Central memory CD8-positive, alpha-beta T cell (primary cell): ENCODE measurements at regions not wholly inside any gene's neighbourhood (a gene's known extent, or its start where the extent isn't known, plus 50 kb on each side); places are given as distances from the start of the nearest gene placed in this dataset.

Experiments
- ATAC-seq: fragments of 150-1000 bp; cut with Tn5 transposase; replicated peaks from 2 replicates; pipeline ENCODE4 v1.10.0; 2022; ENCODE audit warnings: mild to moderate bottlenecking, moderate FRiP score, moderate number of reproducible peaks; ENCODE audit not compliant: poor library complexity, severe bottlenecking; ENCODE audit errors: extremely low read depth
- DNase-seq, 2 donors: peaks; one replicate each; pipeline ENCODE4 v3.0.0; 2021; ENCODE audit warnings: low spot score in 2 of 2
- H3K27ac Mint-ChIP-seq: one replicate; pipeline ENCODE4 v1.8.0; 2022; ENCODE audit warnings: low read depth, mild to moderate bottlenecking, moderate library complexity, mixed read lengths
- H3K27me3 Mint-ChIP-seq: one replicate; pipeline ENCODE4 v1.8.0; 2022; ENCODE audit warnings: mixed read lengths
- H3K36me3 Mint-ChIP-seq: one replicate; pipeline ENCODE4 v1.8.0; 2022; ENCODE audit warnings: mild to moderate bottlenecking, moderate library complexity, mixed read lengths; ENCODE audit not compliant: insufficient read depth
- H3K4me1 Mint-ChIP-seq: one replicate; pipeline ENCODE4 v1.8.0; 2022; ENCODE audit warnings: mixed read lengths
- H3K4me3 Mint-ChIP-seq: one replicate; pipeline ENCODE4 v1.8.0; 2022; ENCODE audit warnings: mild to moderate bottlenecking, moderate library complexity, mixed read lengths
- H3K9me3 Mint-ChIP-seq: one replicate; pipeline ENCODE4 v1.8.0; 2022; ENCODE audit warnings: mixed read lengths

DNA sequence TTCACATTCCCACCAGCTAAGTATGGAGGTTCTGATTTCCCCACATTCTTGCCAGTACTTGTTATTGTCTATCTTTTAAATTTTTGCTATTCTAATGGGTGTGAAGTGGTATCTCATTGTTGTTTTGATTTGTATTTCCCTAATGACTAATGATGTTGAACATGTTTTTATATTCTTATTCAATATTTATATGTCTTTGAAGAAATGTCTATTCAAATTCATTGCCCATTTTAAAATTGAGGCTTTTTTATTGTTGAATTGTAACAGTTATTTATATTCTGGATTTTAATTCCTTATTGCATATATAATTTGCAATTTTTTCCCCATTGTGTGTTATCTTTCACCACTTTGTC is 255.3 kb downstream of the EDEM1 start:
- Mint-ChIP-seq H3K4me1 (no peaks in the 10 kb centered on the region), H3K27me3 (peaks cover 18% of the 10 kb centered on the region), H3K4me3 (no peak overlapping the region), H3K27ac (no peak overlapping the region), H3K36me3 (no peaks in the 10 kb centered on the region), H3K9me3 (no peaks in the 10 kb centered on the region)
- ATAC-seq (no peak), DNase-seq (no peak)

DNA sequence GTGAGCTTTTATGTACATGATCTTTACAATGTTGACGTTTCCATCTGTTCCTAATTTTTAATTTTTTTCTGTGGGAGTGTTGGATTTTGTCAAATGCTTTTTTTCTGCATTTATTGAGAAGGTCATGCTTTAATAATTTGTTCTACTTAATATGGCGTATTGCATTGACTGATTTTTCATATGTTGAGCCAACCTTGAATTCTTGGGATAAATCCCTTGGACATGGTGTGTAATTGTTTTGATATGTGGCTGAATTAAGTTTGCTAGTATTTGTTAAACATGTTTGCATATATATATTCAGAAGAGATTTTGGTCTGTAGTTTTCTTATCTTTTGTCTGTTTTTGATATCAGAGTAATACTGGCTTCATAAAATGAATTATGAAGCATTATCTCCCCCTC is 256.7 kb downstream of the EDEM1 start:
- Mint-ChIP-seq H3K9me3 (no peaks in the 10 kb centered on the region), H3K4me1 (no peaks in the 10 kb centered on the region), H3K27me3 (peaks cover 12% of the 10 kb centered on the region), H3K36me3 (no peaks in the 10 kb centered on the region), H3K27ac (no peak overlapping the region), H3K4me3 (no peak overlapping the region)
- no peak for DNase-seq
- no peak for ATAC-seq

DNA sequence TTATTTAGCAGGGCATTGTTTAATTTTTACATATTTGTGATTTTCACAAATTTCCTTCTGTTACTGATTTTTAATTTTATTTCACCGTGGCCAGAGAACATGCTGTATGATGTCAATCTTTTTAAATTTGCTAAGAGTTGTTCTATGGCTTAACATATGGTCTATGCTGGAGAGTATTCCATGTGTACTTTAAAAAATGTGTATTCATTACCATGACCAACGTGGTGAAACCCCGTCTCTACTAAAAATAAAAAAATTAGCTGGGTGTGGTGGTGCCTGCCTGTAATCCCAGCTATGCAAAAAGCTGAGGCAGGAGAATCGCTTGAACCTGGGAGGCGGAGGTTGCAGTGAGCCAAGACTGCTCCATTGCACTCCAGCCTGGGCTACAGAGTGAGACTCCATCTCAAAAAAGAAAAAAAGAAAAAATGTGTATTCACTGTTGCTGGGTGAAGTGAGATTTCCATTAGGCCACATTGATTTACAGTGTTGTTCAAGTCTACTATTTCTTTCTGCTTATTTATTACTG is 258.2 kb downstream of the EDEM1 start:
- Mint-ChIP-seq H3K27ac (no peak overlapping the region), H3K9me3 (no peaks in the 10 kb centered on the region), H3K4me1 (no peaks in the 10 kb centered on the region), H3K27me3 (peaks cover 6% of the 10 kb centered on the region), H3K4me3 (no peak overlapping the region), H3K36me3 (no peaks in the 10 kb centered on the region)
- DNase-seq (no peak), ATAC-seq (no peak)

DNA sequence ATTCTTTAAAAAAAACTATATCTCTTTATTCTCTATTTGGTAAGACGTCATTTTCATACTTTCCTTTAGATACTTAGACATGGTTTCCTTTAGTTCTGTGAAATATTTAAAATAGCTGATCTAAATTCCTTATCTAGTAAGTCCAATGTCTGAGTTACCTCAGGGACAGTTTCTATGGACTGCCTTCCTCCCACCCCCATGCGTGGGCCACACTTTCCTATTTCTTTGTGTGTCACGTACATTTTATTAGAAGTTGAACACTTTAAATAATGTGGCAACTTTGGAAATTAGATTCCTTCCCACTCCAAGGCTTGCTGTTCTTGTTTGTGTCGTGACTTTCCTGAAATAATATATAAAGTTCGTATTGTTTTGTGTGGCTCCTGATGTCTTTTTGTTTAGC is 260.7 kb downstream of the EDEM1 start:
- H3K27me3 Mint-ChIP-seq: peaks cover 11% of the 10 kb centered on the region
- no peak overlapping the region for H3K4me3 Mint-ChIP-seq
- H3K4me1 Mint-ChIP-seq: no peaks in the 10 kb centered on the region
- H3K9me3 Mint-ChIP-seq: no peaks in the 10 kb centered on the region
- H3K36me3 Mint-ChIP-seq: no peaks in the 10 kb centered on the region
- DNase-seq (no peak), ATAC-seq (no peak)
- no peak overlapping the region for H3K27ac Mint-ChIP-seq

DNA sequence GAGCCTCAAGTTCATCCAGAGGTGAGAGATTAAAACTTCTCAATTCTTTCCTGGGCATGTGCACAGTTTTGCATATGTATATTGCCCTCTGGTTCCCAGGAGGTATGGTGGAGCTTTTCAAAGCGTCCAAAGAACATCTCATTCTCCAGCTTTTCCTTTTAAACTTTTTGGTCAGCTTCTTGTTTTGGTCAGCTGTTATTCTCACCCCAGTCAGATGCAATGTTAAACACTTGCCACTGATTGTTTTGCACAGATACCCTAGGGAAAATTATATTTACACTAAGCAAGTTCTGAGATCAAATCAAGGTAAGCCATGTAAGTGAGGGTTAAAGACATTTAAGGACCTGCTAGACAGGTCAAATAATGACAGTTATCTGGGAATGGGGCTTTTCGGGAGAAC is 261.3 kb downstream of the EDEM1 start:
- no peak overlapping the region for H3K27ac Mint-ChIP-seq
- no peaks in the 10 kb centered on the region for H3K4me1 Mint-ChIP-seq
- H3K4me3 Mint-ChIP-seq: no peak overlapping the region
- no peaks in the 10 kb centered on the region for H3K36me3 Mint-ChIP-seq
- H3K9me3 Mint-ChIP-seq: no peaks in the 10 kb centered on the region
- ATAC-seq: no peak
- peaks cover 17% of the 10 kb centered on the region for H3K27me3 Mint-ChIP-seq
- DNase-seq: no peak

DNA sequence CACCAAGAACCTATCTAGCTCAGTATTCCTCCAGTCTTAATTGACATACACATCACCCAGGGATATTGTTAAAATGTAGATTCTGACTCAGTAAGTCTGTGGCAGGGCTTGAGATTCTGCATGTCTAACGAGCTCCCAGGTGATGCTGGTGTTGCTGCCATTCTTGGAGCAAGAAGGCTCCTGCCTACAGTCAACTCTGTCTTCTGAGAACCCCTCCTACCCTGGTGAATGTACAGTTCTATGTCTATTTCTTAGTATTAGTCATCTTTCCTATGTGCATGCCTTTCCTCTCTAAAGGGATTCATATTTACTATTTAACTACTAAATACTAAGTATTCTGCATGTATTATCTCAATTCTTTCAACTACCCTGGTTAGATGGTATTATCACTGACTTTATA is 268.7 kb downstream of the EDEM1 start:
- H3K4me3 Mint-ChIP-seq: no peak overlapping the region
- H3K9me3 Mint-ChIP-seq: no peaks in the 10 kb centered on the region
- peaks cover 19% of the 10 kb centered on the region for H3K27me3 Mint-ChIP-seq
- H3K27ac Mint-ChIP-seq: no peak overlapping the region
- no peak for ATAC-seq
- H3K4me1 Mint-ChIP-seq: no peaks in the 10 kb centered on the region
- no peak for DNase-seq
- H3K36me3 Mint-ChIP-seq: no peaks in the 10 kb centered on the region

DNA sequence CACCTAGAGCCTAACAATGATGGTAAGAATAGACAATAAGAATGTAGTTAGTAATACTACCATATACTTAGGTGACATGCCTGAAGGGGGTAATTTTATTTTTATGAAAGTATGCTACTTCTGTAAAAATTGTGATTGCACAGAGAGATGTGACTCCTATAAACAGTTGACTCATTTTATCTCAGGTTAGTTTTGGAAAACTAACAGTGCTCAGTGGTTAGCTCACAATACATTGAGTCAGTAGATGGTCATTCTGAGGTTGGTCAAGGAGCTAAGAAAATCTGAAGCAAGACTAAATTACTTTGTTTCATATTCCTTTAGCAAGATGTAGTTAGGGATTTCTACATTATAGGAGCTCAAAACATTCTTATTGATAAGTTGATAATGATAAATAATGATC is 271.0 kb downstream of the EDEM1 start:
- H3K9me3 Mint-ChIP-seq: no peaks in the 10 kb centered on the region
- H3K27me3 Mint-ChIP-seq: peaks cover 11% of the 10 kb centered on the region
- no peak overlapping the region for H3K4me3 Mint-ChIP-seq
- DNase-seq (no peak), ATAC-seq (no peak)
- H3K36me3 Mint-ChIP-seq: no peaks in the 10 kb centered on the region
- no peaks in the 10 kb centered on the region for H3K4me1 Mint-ChIP-seq
- no peak overlapping the region for H3K27ac Mint-ChIP-seq

DNA sequence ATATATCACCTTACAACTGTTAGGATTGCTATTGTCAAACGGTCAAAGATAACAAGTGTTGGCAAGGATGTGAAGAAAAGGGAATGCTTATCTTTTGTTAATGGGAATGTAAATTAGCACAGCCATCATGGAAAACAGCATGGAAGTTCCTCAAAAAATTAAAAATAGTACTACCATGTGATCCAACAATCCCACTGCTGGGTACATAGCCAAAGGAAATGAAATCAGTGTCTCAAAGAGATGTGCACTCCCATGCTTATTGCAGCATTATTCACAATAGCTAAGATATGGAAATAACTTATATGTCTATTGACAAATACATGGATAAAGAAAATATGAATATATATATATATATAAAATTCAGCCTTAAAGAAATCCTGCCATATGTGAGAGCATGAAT is 274.6 kb downstream of the EDEM1 start:
- Mint-ChIP-seq H3K27me3 (no peaks in the 10 kb centered on the region), H3K27ac (no peak overlapping the region), H3K4me1 (no peaks in the 10 kb centered on the region), H3K4me3 (no peak overlapping the region), H3K36me3 (no peaks in the 10 kb centered on the region), H3K9me3 (no peaks in the 10 kb centered on the region)
- ATAC-seq: no peak
- DNase-seq: no peak

DNA sequence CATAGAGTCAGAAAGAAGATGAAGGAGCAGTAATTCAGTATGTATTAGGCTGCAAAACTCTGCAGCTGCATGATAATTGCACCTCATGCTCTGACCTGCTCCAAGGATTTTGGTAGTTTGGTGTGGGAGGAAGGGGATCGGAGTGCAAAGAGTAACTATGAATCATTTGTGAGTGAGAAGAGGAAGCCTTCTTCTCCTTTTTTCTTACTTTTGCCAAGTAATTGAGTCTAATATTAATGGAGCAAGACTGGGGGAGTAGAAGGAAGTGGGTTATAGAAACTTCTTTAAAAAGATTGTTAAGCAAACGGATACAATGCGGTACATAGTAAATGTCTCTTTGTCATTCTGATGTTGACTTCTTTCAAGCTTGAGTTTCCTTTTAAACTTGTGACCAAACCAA is 276.5 kb downstream of the EDEM1 start:
- ATAC-seq (no peak), DNase-seq (no peak)
- H3K9me3 Mint-ChIP-seq: no peaks in the 10 kb centered on the region
- no peak overlapping the region for H3K4me3 Mint-ChIP-seq
- H3K4me1 Mint-ChIP-seq: no peaks in the 10 kb centered on the region
- no peak overlapping the region for H3K27ac Mint-ChIP-seq
- H3K36me3 Mint-ChIP-seq: no peaks in the 10 kb centered on the region
- no peaks in the 10 kb centered on the region for H3K27me3 Mint-ChIP-seq

DNA sequence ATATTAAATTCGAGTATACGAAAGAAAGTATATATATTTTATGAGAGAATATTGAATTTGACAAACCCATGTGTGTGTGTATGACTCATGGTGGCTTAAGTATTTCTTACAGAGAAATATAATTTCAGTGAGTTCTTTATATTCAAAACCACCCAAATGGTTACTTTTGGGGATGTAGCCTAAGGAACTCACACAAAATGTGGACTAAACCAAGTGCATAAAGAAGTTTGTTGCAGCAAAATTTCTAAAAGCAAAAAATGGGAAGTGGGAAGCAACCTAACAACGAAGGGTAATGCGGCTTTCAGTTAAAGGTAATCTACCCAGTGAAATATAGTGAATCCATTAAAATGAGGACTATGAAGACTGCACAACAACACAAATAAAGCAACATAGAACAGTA is 277.1 kb downstream of the EDEM1 start:
- Mint-ChIP-seq H3K4me3 (no peak overlapping the region), H3K4me1 (no peaks in the 10 kb centered on the region), H3K36me3 (no peaks in the 10 kb centered on the region), H3K27ac (no peak overlapping the region), H3K9me3 (no peaks in the 10 kb centered on the region), H3K27me3 (peaks cover 5% of the 10 kb centered on the region)
- DNase-seq: no peak
- no peak for ATAC-seq

DNA sequence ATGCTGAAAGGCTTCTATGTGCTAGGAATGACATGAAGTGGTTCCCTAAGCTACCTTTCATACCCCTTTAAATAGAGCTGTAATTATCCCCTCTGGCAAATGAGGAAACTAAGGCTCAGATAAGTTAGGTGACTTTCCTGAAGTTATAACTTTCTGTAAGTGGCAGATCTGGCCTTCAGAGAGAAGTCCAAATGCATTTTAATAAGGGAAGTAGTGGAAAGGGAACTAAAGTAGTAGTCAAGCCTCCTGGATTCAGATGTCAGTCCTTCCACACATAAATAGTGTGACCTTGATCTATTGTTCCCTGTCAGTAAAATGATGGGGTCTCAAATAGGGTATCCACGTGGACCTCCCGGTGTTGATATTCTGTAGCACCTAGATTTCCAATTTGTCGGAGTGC is 277.7 kb downstream of the EDEM1 start:
- Mint-ChIP-seq H3K27me3 (peaks cover 9% of the 10 kb centered on the region), H3K4me3 (no peak overlapping the region), H3K9me3 (no peaks in the 10 kb centered on the region), H3K27ac (no peak overlapping the region), H3K4me1 (no peaks in the 10 kb centered on the region), H3K36me3 (no peaks in the 10 kb centered on the region)
- no peak for DNase-seq
- ATAC-seq: no peak

DNA sequence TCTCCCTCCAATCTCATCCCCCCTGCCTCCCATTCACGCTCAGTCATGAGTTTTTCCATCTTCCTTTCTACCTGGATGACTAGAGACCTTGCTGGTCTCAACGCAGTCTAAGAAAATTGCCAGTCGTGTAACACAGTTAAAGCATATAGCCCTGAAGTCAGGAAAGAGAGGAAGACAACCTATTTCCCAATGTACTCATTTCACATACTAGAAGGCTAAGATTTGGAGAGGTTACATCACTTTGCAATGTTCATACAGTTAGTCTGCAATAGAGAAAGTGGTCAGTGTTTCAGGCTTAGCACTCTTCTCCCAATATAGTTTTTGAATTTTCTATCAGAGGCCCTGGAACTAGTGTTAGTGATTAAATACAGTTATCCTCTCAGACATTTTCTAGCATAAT is 278.6 kb downstream of the EDEM1 start:
- no peaks in the 10 kb centered on the region for H3K36me3 Mint-ChIP-seq
- H3K9me3 Mint-ChIP-seq: no peaks in the 10 kb centered on the region
- no peak for ATAC-seq
- DNase-seq: no peak
- no peak overlapping the region for H3K4me3 Mint-ChIP-seq
- no peaks in the 10 kb centered on the region for H3K4me1 Mint-ChIP-seq
- H3K27ac Mint-ChIP-seq: no peak overlapping the region
- peaks cover 9% of the 10 kb centered on the region for H3K27me3 Mint-ChIP-seq

DNA sequence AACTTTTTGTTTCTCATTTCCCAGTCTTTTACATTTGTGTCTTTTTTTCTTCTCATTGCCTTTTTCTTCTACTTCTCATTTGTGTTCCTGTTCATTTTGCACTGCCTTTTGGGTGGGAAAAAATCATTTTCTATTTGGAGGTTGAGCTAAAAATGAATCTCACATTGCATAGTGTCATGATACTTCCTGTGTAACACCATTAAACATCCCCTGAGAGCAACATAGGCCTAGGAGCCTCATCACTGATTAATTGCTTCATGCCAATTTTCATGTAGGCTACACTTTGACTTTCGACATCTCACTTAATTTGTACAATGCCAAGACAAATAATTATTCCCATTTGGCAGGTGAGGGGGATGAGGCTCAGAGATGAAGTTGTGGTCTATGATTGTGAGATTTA is 279.2 kb downstream of the EDEM1 start:
- Mint-ChIP-seq H3K4me1 (no peaks in the 10 kb centered on the region), H3K4me3 (no peak overlapping the region), H3K9me3 (no peaks in the 10 kb centered on the region), H3K36me3 (no peaks in the 10 kb centered on the region), H3K27me3 (peaks cover 9% of the 10 kb centered on the region), H3K27ac (no peak overlapping the region)
- DNase-seq: no peak
- no peak for ATAC-seq

DNA sequence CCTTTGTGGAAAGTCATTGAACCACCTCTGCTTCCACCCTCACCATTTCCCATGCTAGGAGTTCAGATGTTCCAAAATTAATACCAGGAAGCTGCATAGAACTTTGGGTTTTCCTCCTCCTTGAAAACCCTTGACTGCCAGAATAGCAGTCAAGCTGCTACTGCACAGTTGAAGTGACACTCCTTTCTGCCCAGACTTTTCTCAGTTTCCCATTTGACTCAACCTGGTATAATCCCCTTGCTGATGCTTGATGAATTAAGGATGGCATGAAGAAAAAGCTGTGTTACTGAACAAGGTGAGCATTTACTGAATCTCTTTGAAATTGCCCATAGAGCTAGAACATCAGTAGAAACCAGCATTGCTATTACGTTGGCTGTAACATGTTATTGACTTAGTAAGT is 286.0 kb downstream of the EDEM1 start:
- no peak for DNase-seq
- H3K4me1 Mint-ChIP-seq: no peaks in the 10 kb centered on the region
- no peak for ATAC-seq
- H3K27me3 Mint-ChIP-seq: peaks cover 18% of the 10 kb centered on the region
- H3K4me3 Mint-ChIP-seq: no peak overlapping the region
- no peaks in the 10 kb centered on the region for H3K36me3 Mint-ChIP-seq
- H3K9me3 Mint-ChIP-seq: peaks cover 10% of the 10 kb centered on the region
- no peak overlapping the region for H3K27ac Mint-ChIP-seq
